Dendritic cell treated with granulocyte-macrophage colony-stimulating factor and Interleukin-4, amounts not matched to agents 40 ng/mL and 50 ng/mL, for 4 days (primary cell): ENCODE measurements at regions not wholly inside any gene's neighbourhood (a gene's known extent, or its start where the extent isn't known, plus 50 kb on each side); places are given as distances from the start of the nearest gene placed in this dataset.
A peak's percentile ranks its signal among the peaks of the same experiment; 100 is the strongest.

Experiments
- H3K27ac Mint-ChIP-seq: one replicate; pipeline ENCODE4 v1.8.0; 2022; ENCODE audit warnings: mild to moderate bottlenecking, mixed read lengths
- H3K27me3 Mint-ChIP-seq: one replicate; pipeline ENCODE4 v1.8.0; 2022; ENCODE audit warnings: mild to moderate bottlenecking, mixed read lengths
- H3K36me3 Mint-ChIP-seq: one replicate; pipeline ENCODE4 v1.8.0; 2022; ENCODE audit warnings: low read depth, mixed read lengths
- H3K4me1 Mint-ChIP-seq: one replicate; pipeline ENCODE4 v1.8.0; 2022; ENCODE audit warnings: low read depth, mixed read lengths
- H3K4me3 Mint-ChIP-seq: one replicate; pipeline ENCODE4 v1.8.0; 2022; ENCODE audit warnings: mild to moderate bottlenecking, moderate library complexity, mixed read lengths
- H3K9me3 Mint-ChIP-seq: one replicate; pipeline ENCODE4 v1.8.0; 2022; ENCODE audit warnings: mixed read lengths
- intact Hi-C: fragments of 100-400 bp; cut with micrococcal nuclease; formaldehyde crosslinking; loops from one replicate; pipeline ENCODE4 v1.15.0; 2022

GRCh38 chr15:56821721-56822425 lies 88.6 kb upstream of the ZNF280D start:
- Mint-ChIP-seq H3K27ac (no peak overlapping the region), H3K36me3 (no peaks in the 10 kb centered on the region), H3K9me3 (no peaks in the 10 kb centered on the region), H3K27me3 (no peaks in the 10 kb centered on the region), H3K4me3 (no peak overlapping the region), H3K4me1 (peaks cover 28% of the 10 kb centered on the region)
- intact Hi-C loops: loop anchor here (2.0 to 5.0 kb wide), 2 partner anchors 45 to 95 kb away; partner anchors contain the start of gene TCF12

GRCh38 chr15:56820333-56820732 lies 87.0 kb upstream of the ZNF280D start:
- intact Hi-C loops: loop anchor here (2.0 to 5.0 kb wide), 2 partner anchors 46 to 97 kb away; partner anchors contain the start of gene TCF12
- Mint-ChIP-seq H3K4me3 (no peak overlapping the region), H3K4me1 (peaks cover 39% of the 10 kb centered on the region), H3K9me3 (no peaks in the 10 kb centered on the region), H3K27ac (peak overlapping the region; percentile 58), H3K27me3 (no peaks in the 10 kb centered on the region), H3K36me3 (no peaks in the 10 kb centered on the region)

- intact Hi-C loops: no loop called here
- peaks cover 57% of the 10 kb centered on the region for H3K4me1 Mint-ChIP-seq
- H3K27ac Mint-ChIP-seq: peak overlapping the region; percentile 79
- no peak overlapping the region for H3K4me3 Mint-ChIP-seq
- H3K36me3 Mint-ChIP-seq: no peaks in the 10 kb centered on the region
- no peaks in the 10 kb centered on the region for H3K9me3 Mint-ChIP-seq
- H3K27me3 Mint-ChIP-seq: no peaks in the 10 kb centered on the region
These were observed 84.2 kb upstream of the ZNF280D start for GRCh38 chr15:56817321-56818080.

DNA sequence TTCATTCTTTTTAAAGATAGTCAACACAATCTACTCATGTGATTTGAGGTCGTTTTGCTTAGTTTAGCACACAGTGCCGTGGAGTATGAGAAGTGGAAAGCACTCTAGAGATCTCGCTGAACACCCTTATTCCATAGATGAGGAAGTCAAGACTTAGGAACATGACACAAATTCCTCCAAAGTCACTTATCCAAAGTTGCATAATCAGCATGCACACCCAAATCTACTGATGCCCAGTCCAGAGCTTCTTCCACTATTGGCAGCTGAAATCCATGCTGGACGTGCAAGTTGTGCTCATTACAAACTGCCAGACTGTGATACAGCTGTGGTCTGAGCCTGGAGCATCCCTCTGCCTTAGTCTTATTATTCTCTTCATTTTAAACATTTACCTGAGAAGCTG lies 83.5 kb upstream of the ZNF280D start:
- Mint-ChIP-seq H3K4me1 (peaks cover 64% of the 10 kb centered on the region), H3K36me3 (no peaks in the 10 kb centered on the region), H3K27ac (peak overlapping the region; percentile 79), H3K4me3 (no peak overlapping the region), H3K9me3 (no peaks in the 10 kb centered on the region), H3K27me3 (no peaks in the 10 kb centered on the region)
- intact Hi-C loops: no loop called here

DNA sequence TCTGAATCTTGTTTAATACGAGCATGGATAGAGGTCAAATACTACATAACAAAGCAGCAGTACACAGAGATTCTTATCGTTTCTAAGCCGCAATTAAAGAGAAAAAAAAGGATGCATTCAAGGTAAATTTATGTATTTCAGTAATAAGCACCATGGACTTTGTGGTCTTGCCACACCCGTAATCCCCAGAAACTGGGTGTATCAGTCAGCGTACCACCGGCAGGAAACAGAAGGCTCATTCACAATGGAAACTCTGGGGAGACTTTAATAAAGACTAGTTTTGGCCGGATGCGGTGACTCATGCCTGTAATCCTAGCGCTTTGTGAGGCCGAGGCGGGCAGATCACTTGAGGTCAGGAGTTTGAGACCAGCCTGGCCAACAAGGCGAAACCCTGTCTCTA lies 81.9 kb upstream of the ZNF280D start:
- H3K27ac Mint-ChIP-seq: peak overlapping the region; percentile 48
- intact Hi-C loops: no loop called here
- H3K36me3 Mint-ChIP-seq: no peaks in the 10 kb centered on the region
- peaks cover 10% of the 10 kb centered on the region for H3K9me3 Mint-ChIP-seq
- H3K4me3 Mint-ChIP-seq: no peak overlapping the region
- H3K4me1 Mint-ChIP-seq: peaks cover 60% of the 10 kb centered on the region
- H3K27me3 Mint-ChIP-seq: no peaks in the 10 kb centered on the region

GRCh38 chr15:56814429-56814828 lies 81.1 kb upstream of the ZNF280D start:
- H3K36me3 Mint-ChIP-seq: no peaks in the 10 kb centered on the region
- peaks cover 55% of the 10 kb centered on the region for H3K4me1 Mint-ChIP-seq
- peaks cover 14% of the 10 kb centered on the region for H3K9me3 Mint-ChIP-seq
- no peaks in the 10 kb centered on the region for H3K27me3 Mint-ChIP-seq
- peak overlapping the region; percentile 84 for H3K27ac Mint-ChIP-seq
- intact Hi-C loops: no loop called here
- H3K4me3 Mint-ChIP-seq: no peak overlapping the region

DNA sequence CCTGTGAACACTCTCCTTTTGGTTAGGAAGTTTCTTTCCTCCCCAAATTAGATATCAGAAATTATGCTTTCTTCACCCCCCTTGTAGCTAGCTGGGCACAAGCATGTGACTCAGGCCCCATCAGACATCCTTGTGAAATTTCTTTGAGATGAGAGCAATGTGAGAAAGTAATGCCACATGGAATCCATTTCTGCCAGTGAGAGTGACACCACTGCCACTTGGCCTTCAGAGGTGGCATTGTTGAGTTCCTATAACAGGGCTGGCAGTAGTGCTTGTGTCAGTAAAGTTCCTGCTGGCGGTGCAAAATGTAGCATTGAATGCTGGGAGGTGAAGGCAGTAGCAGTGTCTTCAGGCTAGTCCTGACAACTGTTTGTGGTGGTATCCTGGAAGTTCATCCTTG lies 80.7 kb upstream of the ZNF280D start:
- Mint-ChIP-seq H3K4me3 (no peak overlapping the region), H3K27ac (peak overlapping the region; percentile 84), H3K36me3 (no peaks in the 10 kb centered on the region), H3K27me3 (no peaks in the 10 kb centered on the region), H3K9me3 (peaks cover 18% of the 10 kb centered on the region), H3K4me1 (peaks cover 52% of the 10 kb centered on the region)
- intact Hi-C loops: no loop called here

DNA sequence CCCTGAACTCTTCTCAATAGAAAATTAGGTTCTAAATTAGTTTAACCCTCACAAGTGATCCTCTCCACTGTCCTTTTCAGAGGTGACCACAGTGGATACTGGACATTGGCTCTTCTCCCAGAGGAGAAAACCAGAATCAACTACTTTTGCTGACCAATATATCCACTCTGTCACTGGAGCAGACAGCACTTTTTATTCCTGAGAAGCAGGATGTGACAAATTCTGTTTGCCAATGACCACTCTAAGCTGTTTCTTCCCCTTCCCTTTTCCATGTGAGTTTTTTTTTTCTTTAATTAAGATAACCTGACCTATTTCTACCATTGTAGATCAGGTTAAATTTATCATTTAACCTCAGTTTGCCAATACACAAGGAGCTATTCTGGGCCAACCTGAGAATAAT lies 79.7 kb upstream of the ZNF280D start:
- intact Hi-C loops: no loop called here
- Mint-ChIP-seq H3K4me3 (no peak overlapping the region), H3K36me3 (no peaks in the 10 kb centered on the region), H3K9me3 (peaks cover 28% of the 10 kb centered on the region), H3K27me3 (no peaks in the 10 kb centered on the region), H3K27ac (peak overlapping the region; percentile 84), H3K4me1 (peaks cover 48% of the 10 kb centered on the region)

GRCh38 chr15:56812221-56812620 lies 78.9 kb upstream of the ZNF280D start:
- peak overlapping the region; percentile 84 for H3K27ac Mint-ChIP-seq
- H3K27me3 Mint-ChIP-seq: no peaks in the 10 kb centered on the region
- intact Hi-C loops: no loop called here
- H3K4me3 Mint-ChIP-seq: no peak overlapping the region
- no peaks in the 10 kb centered on the region for H3K36me3 Mint-ChIP-seq
- peaks cover 35% of the 10 kb centered on the region for H3K9me3 Mint-ChIP-seq
- peaks cover 45% of the 10 kb centered on the region for H3K4me1 Mint-ChIP-seq

DNA sequence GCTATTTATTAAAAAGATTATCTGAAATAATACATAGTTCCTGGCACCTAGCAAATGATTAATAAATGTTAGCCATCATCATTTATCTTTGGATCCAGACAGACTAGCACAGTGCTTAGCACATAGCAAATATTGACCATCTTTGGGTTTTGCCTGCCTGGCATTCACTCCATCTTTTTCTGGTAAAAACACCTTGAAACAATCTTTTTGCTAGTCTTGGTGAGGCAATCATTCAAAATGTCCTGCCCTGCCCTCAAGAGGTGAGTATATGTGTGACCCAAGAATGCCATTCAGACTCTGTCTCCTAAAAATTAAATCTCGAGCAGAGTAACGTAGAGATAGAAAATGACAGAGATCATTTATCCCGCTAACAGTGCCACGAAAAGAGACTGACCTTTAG lies 78.3 kb upstream of the ZNF280D start:
- Mint-ChIP-seq H3K4me1 (peaks cover 39% of the 10 kb centered on the region), H3K4me3 (no peak overlapping the region), H3K9me3 (peaks cover 35% of the 10 kb centered on the region), H3K27me3 (no peaks in the 10 kb centered on the region), H3K27ac (peak overlapping the region; percentile 84), H3K36me3 (no peaks in the 10 kb centered on the region)
- intact Hi-C loops: no loop called here

DNA sequence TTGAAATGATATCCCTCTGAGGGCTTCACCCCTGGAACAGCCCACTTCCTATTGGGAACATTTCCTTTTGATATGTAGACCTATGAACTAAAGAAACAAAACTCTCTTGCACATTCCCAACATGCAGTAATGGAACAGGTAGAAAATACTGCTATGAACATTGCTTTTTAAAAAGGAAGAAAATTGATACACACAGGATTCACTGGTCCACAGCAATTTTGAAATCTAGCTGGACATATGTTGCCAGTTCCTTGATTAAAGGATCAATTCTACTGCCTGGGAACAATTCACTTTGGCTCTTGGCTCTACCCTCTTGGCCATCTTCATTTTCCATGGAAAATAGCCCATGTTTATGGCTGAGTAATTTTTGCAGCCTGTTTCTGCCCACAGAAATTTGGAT lies 74.9 kb upstream of the ZNF280D start:
- Mint-ChIP-seq H3K27me3 (no peaks in the 10 kb centered on the region), H3K9me3 (peaks cover 35% of the 10 kb centered on the region), H3K27ac (no peak overlapping the region), H3K4me1 (peaks cover 20% of the 10 kb centered on the region), H3K36me3 (no peaks in the 10 kb centered on the region), H3K4me3 (no peak overlapping the region)
- intact Hi-C loops: no loop called here

- intact Hi-C loops: no loop called here
- H3K4me1 Mint-ChIP-seq: peaks cover 3% of the 10 kb centered on the region
- H3K36me3 Mint-ChIP-seq: no peaks in the 10 kb centered on the region
- peaks cover 34% of the 10 kb centered on the region for H3K9me3 Mint-ChIP-seq
- H3K27ac Mint-ChIP-seq: no peak overlapping the region
- no peaks in the 10 kb centered on the region for H3K27me3 Mint-ChIP-seq
- no peak overlapping the region for H3K4me3 Mint-ChIP-seq
These were observed 72.8 kb upstream of the ZNF280D start for GRCh38 chr15:56806148-56806536.

GRCh38 chr15:56805466-56806147 lies 72.3 kb upstream of the ZNF280D start:
- Mint-ChIP-seq H3K4me1 (no peaks in the 10 kb centered on the region), H3K36me3 (no peaks in the 10 kb centered on the region), H3K4me3 (no peak overlapping the region), H3K27ac (no peak overlapping the region), H3K27me3 (no peaks in the 10 kb centered on the region), H3K9me3 (peaks cover 29% of the 10 kb centered on the region)
- intact Hi-C loops: no loop called here

GRCh38 chr15:56804938-56805337 lies 71.6 kb upstream of the ZNF280D start:
- Mint-ChIP-seq H3K9me3 (peaks cover 22% of the 10 kb centered on the region), H3K4me3 (no peak overlapping the region), H3K27me3 (no peaks in the 10 kb centered on the region), H3K4me1 (no peaks in the 10 kb centered on the region), H3K27ac (no peak overlapping the region), H3K36me3 (no peaks in the 10 kb centered on the region)
- intact Hi-C loops: no loop called here
